ENCODE measurements at regions not wholly inside any gene's neighbourhood (a gene's known extent, or its start where the extent isn't known, plus 50 kb on each side); places are given as distances from the start of the nearest gene placed in this dataset.
"Not testable (repeated sequence)": the region's sequence is repeated elsewhere in the genome, so short reads cannot be mapped to it uniquely, and the experiment has no call there.

GRCh38 chr9:115690786-115691496 is 462.6 kb upstream of the PAPPA start:
- Histone ChIP-seq H3K9me3 (no peaks in the 10 kb centered on the region), H3K4me1 (ENCODE audit: insufficient read depth) (no peaks in the 10 kb centered on the region), H3K27ac (no peak overlapping the region), H3K27me3 (no peaks in the 10 kb centered on the region), H3K36me3 (no peaks in the 10 kb centered on the region), H3K4me3 (no peak overlapping the region)
- TF ChIP-seq EP300 (IDR thresholded peaks at IDR 0.05), result no peak
- no peak for TF ChIP-seq CTCF (IDR thresholded peaks at IDR 0.05)
- no peak for TF ChIP-seq POLR2A (IDR thresholded peaks at IDR 0.05)
- WGBS, 3 donors, result 75 to 83% (median 79%) methylated on average over 5 of the region's 5 CpGs
- no peak for DNase-seq
- intact Hi-C loops (cut with DNase I), result no loop called here

- Histone ChIP-seq H3K36me3 (no peaks in the 10 kb centered on the region), H3K27ac (no peak overlapping the region), H3K27me3 (no peaks in the 10 kb centered on the region), H3K9me3 (no peaks in the 10 kb centered on the region), H3K4me3 (no peak overlapping the region), H3K4me1 (ENCODE audit: insufficient read depth) (no peaks in the 10 kb centered on the region)
- 80 to 83% (median 81%) methylated on average over 3 of the region's 3 CpGs for WGBS, 3 donors
- intact Hi-C loops (cut with DNase I), result no loop called here
- DNase-seq, result no peak
- TF ChIP-seq EP300 (IDR thresholded peaks at IDR 0.05) (no peak), CTCF (IDR thresholded peaks at IDR 0.05) (no peak), POLR2A (IDR thresholded peaks at IDR 0.05) (no peak)
Observed at GRCh38 chr9:115691693-115692092, 461.9 kb upstream of the PAPPA start.

- intact Hi-C loops (cut with DNase I); H3K4me1 ChIP-seq (ENCODE audit: insufficient read depth); H3K27ac ChIP-seq; DNase-seq; H3K36me3 ChIP-seq; H3K9me3 ChIP-seq; H3K27me3 ChIP-seq; H3K4me3 ChIP-seq: not testable (repeated sequence)
- 62 to 65% (median 63%) methylated on average over 2 of the region's 2 CpGs for WGBS, 3 donors
Observed at GRCh38 chr9:115692868-115693267, 460.7 kb upstream of the PAPPA start.

GRCh38 chr9:115694014-115694413 is 459.6 kb upstream of the PAPPA start:
- intact Hi-C loops (cut with DNase I), result no loop called here
- H3K4me1 ChIP-seq (ENCODE audit: insufficient read depth), result no peaks in the 10 kb centered on the region
- H3K36me3 ChIP-seq, result no peaks in the 10 kb centered on the region
- 43 to 56% (median 55%) methylated on average over 2 of the region's 2 CpGs for WGBS, 3 donors
- H3K4me3 ChIP-seq, result no peak overlapping the region
- no peaks in the 10 kb centered on the region for H3K9me3 ChIP-seq
- DNase-seq, result no peak
- H3K27me3 ChIP-seq, result no peaks in the 10 kb centered on the region
- TF ChIP-seq CTCF (IDR thresholded peaks at IDR 0.05) (no peak), POLR2A (IDR thresholded peaks at IDR 0.05) (no peak), EP300 (IDR thresholded peaks at IDR 0.05) (no peak)
- H3K27ac ChIP-seq, result no peak overlapping the region

GRCh38 chr9:115694991-115695390 is 458.6 kb upstream of the PAPPA start:
- TF ChIP-seq CTCF (IDR thresholded peaks at IDR 0.05) (no peak), EP300 (IDR thresholded peaks at IDR 0.05) (no peak), POLR2A (IDR thresholded peaks at IDR 0.05) (no peak)
- no peak overlapping the region for H3K27ac ChIP-seq
- intact Hi-C loops (cut with DNase I), result no loop called here
- no peaks in the 10 kb centered on the region for H3K27me3 ChIP-seq
- no peaks in the 10 kb centered on the region for H3K36me3 ChIP-seq
- no peaks in the 10 kb centered on the region for H3K4me1 ChIP-seq (ENCODE audit: insufficient read depth)
- no peak overlapping the region for H3K4me3 ChIP-seq
- no peaks in the 10 kb centered on the region for H3K9me3 ChIP-seq
- no peak for DNase-seq
